Upper lobe of left lung (tissue), 6 donors: ENCODE measurements at regions not wholly inside any gene's neighbourhood (a gene's known extent, or its start where the extent isn't known, plus 50 kb on each side); places are given as distances from the start of the nearest gene placed in this dataset.

Experiments used
- ATAC-seq, 2 donors: fragments of 200-7000 bp; cut with Tn5 transposase; one replicate each; pipeline ENCODE4 v1.9.1; 2022; ENCODE audit warnings: mild to moderate bottlenecking in 2 of 2, moderate library complexity in 2 of 2; ENCODE audit not compliant: low FRiP score in 2 of 2
- DNase-seq, 2 donors: peaks; one replicate each; pipeline ENCODE4 v3.0.0-alpha.2; 2019 to 2020
- H3K27ac ChIP-seq, 4 donors: fragments of 200-600 bp; sonication (generic); one replicate each; pipeline ENCODE4 v1.5.1; 2016 to 2019
- H3K27me3 ChIP-seq, 4 donors: fragments of 200-600 bp; sonication (generic); one replicate each; pipeline ENCODE4 v1.5.1; 2017 to 2019
- H3K36me3 ChIP-seq, 4 donors: fragments of 200-600 bp; sonication (generic); one replicate each; pipeline ENCODE4 v1.5.1; 2016 to 2019
- H3K4me1 ChIP-seq, 4 donors: fragments of 200-600 bp; sonication (generic); one replicate each; pipeline ENCODE4 v1.5.1; 2018 to 2019
- H3K4me3 ChIP-seq, 4 donors: fragments of 200-600 bp; sonication (generic); one replicate each; pipeline ENCODE4 v1.5.1; 2017 to 2019; ENCODE audit warnings: mild to moderate bottlenecking in 2 of 4, moderate library complexity in 1 of 4
- H3K9me3 ChIP-seq, 4 donors: fragments of 200-600 bp; sonication (generic); one replicate each; pipeline ENCODE4 v1.5.1; 2018 to 2019
- CTCF ChIP-seq, 6 experiments: fragments of 450-650 bp in 4 of 6; fragments of 200-600 bp in 2 of 6; sonication (generic) in 2 of 6; IDR thresholded peaks; one replicate each; pipeline ENCODE4 v1.5.1; 2016 to 2019; ENCODE audit warnings: antibody characterized with exemption in 6 of 6
- EP300 ChIP-seq, 4 donors: sonication (generic); formaldehyde crosslinking; IDR thresholded peaks; one replicate each; pipeline ENCODE4 v1.5.1; 2017; ENCODE audit warnings: antibody characterized with exemption in 4 of 4, control low read depth in 2 of 4
- POLR2A ChIP-seq, 4 donors: fragments of 450-650 bp; IDR thresholded peaks; one replicate each; pipeline ENCODE4 v1.5.1; 2016 to 2017; ENCODE audit warnings: antibody characterized with exemption in 4 of 4, mild to moderate bottlenecking in 2 of 4
- POLR2AphosphoS5 ChIP-seq, 2 donors: sonication (generic); formaldehyde crosslinking; IDR thresholded peaks; one replicate each; pipeline ENCODE4 v1.5.1; 2017; ENCODE audit warnings: antibody characterized with exemption in 2 of 2
- WGBS, 2 donors: methylation state at CpG; one replicate each; pipeline ENCODE4 v1.1.5; 2017 to 2018; 5-methylcytosine and 5-hydroxymethylcytosine counted together
- donor health status: DM: no; HTN: no; CAD: no; lungs with moderate emphysema.
- donor health status: DM: no; HTN: yes; CAD: no; lungs with severe emphysema.

- TF ChIP-seq POLR2AphosphoS5 (IDR thresholded peaks at IDR 0.05) (no peak), POLR2A (IDR thresholded peaks at IDR 0.05) (no peak), CTCF (IDR thresholded peaks at IDR 0.05) (no peak), EP300 (IDR thresholded peaks at IDR 0.05) (no peak)
- Histone ChIP-seq H3K4me1 (no peaks in the 10 kb centered on the region), H3K27ac (no peak overlapping the region), H3K27me3 (no peaks in the 10 kb centered on the region), H3K36me3 (no peaks in the 10 kb centered on the region), H3K4me3 (no peak overlapping the region), H3K9me3 (no peaks in the 10 kb centered on the region)
- ATAC-seq (no peak), DNase-seq (no peak)
- WGBS, 2 donors: 67 to 70% methylated on average over 10 of the region's 10 CpGs
Observed at GRCh38 chr20:57904314-57905105, 194.7 kb upstream of the PMEPA1 start.

GRCh38 chr20:57902473-57902872 lies 192.7 kb upstream of the PMEPA1 start:
- Histone ChIP-seq H3K4me3 (no peak overlapping the region), H3K9me3 (no peaks in the 10 kb centered on the region), H3K36me3 (no peaks in the 10 kb centered on the region), H3K27me3 (no peaks in the 10 kb centered on the region), H3K4me1 (no peaks in the 10 kb centered on the region), H3K27ac (no peak overlapping the region)
- no peak for DNase-seq
- WGBS, 2 donors: 44 to 79% methylated on average over 1 of the region's 1 CpG
- TF ChIP-seq EP300 (IDR thresholded peaks at IDR 0.05) (no peak), POLR2AphosphoS5 (IDR thresholded peaks at IDR 0.05) (no peak), CTCF (IDR thresholded peaks at IDR 0.05) (no peak), POLR2A (IDR thresholded peaks at IDR 0.05) (no peak)
- ATAC-seq: no peak

- Histone ChIP-seq H3K27me3 (no peaks in the 10 kb centered on the region), H3K27ac (no peak overlapping the region), H3K36me3 (no peaks in the 10 kb centered on the region), H3K4me1 (no peaks in the 10 kb centered on the region), H3K9me3 (no peaks in the 10 kb centered on the region), H3K4me3 (no peak overlapping the region)
- no peak for DNase-seq
- TF ChIP-seq POLR2A (IDR thresholded peaks at IDR 0.05): no peak
- no peak for TF ChIP-seq CTCF (IDR thresholded peaks at IDR 0.05)
- no peak for TF ChIP-seq POLR2AphosphoS5 (IDR thresholded peaks at IDR 0.05)
- TF ChIP-seq EP300 (IDR thresholded peaks at IDR 0.05): no peak
- 85 to 90% methylated on average over 4 of the region's 4 CpGs for WGBS, 2 donors
- ATAC-seq: no peak
Observed at GRCh38 chr20:57901526-57901925, 191.7 kb upstream of the PMEPA1 start.

GRCh38 chr20:57900226-57900905 lies 190.6 kb upstream of the PMEPA1 start:
- ATAC-seq (no peak), DNase-seq (no peak)
- TF ChIP-seq EP300 (IDR thresholded peaks at IDR 0.05) (no peak), POLR2AphosphoS5 (IDR thresholded peaks at IDR 0.05) (no peak), CTCF (IDR thresholded peaks at IDR 0.05) (no peak), POLR2A (IDR thresholded peaks at IDR 0.05) (no peak)
- 58 to 68% methylated on average over 9 of the region's 9 CpGs for WGBS, 2 donors
- Histone ChIP-seq H3K4me3 (no peak overlapping the region), H3K9me3 (no peaks in the 10 kb centered on the region), H3K36me3 (no peaks in the 10 kb centered on the region), H3K27me3 (no peaks in the 10 kb centered on the region), H3K27ac (no peak overlapping the region), H3K4me1 (no peaks in the 10 kb centered on the region)
